IMR-90 (cell line): ENCODE measurements at regions not wholly inside any gene's neighbourhood (a gene's known extent, or its start where the extent isn't known, plus 50 kb on each side); places are given as distances from the start of the nearest gene placed in this dataset.

Experiments
- BHLHE40 ChIP-seq: fragments of 150-350 bp; IDR thresholded peaks from 2 replicates; pipeline ENCODE4 v1.6.1; 2016; ENCODE audit warnings: mild to moderate bottlenecking, low read depth, low read length
- CEBPB ChIP-seq: IDR thresholded peaks from 2 replicates; pipeline ENCODE4 v1.6.1; 2012; ENCODE audit warnings: low read depth, low read length, improper control_type of control experiment
- CTCF ChIP-seq: conservative IDR thresholded peaks from 2 replicates; pipeline ENCODE4 v1.5.1; 2012; ENCODE audit warnings: mild to moderate bottlenecking, low read depth, low read length, improper control_type of control experiment
- MAFK ChIP-seq: IDR thresholded peaks from 2 replicates; pipeline ENCODE4 v1.6.1; 2012; ENCODE audit warnings: low read depth, low read length, improper control_type of control experiment
- MAZ ChIP-seq: IDR thresholded peaks from 2 replicates; pipeline ENCODE4 v1.6.1; 2012; ENCODE audit warnings: low read depth, mild to moderate bottlenecking, low read length, improper control_type of control experiment, moderate library complexity, borderline replicate concordance
- POLR2A ChIP-seq: IDR thresholded peaks from 2 replicates; pipeline ENCODE4 v1.6.1; 2012; ENCODE audit warnings: mild to moderate bottlenecking, low read depth, low read length
- RAD21 ChIP-seq: IDR thresholded peaks from 2 replicates; pipeline ENCODE4 v1.6.1; 2012; ENCODE audit warnings: low read length, improper control_type of control experiment
- RCOR1 ChIP-seq: IDR thresholded peaks from 2 replicates; pipeline ENCODE4 v1.6.1; 2012; ENCODE audit warnings: mild to moderate bottlenecking, low read length, improper control_type of control experiment; ENCODE audit not compliant: insufficient replicate concordance
- RFX5 ChIP-seq: IDR thresholded peaks from 2 replicates; pipeline ENCODE4 v1.8.0; 2012; ENCODE audit warnings: low read depth, mild to moderate bottlenecking, low read length, moderate library complexity
- USF2 ChIP-seq: fragments of 150-350 bp; IDR thresholded peaks from 2 replicates; pipeline ENCODE4 v1.6.1; 2017; ENCODE audit warnings: mild to moderate bottlenecking, antibody characterized with exemption, low read length, low read depth

GRCh38 chr13:71005919-71006318 is 861.1 kb downstream of the DACH1 start:
- TF ChIP-seq CTCF (no peak), MAZ (no peak), RAD21 (no peak), POLR2A (no peak), CEBPB (no peak), RCOR1 (no peak), MAFK (no peak), USF2 (no peak), RFX5 (no peak), BHLHE40 (no peak)
